Upper lobe of right lung (tissue), 1 donor: ENCODE measurements at regions not wholly inside any gene's neighbourhood (a gene's known extent, or its start where the extent isn't known, plus 50 kb on each side); places are given as distances from the start of the nearest gene placed in this dataset.

Source experiments
- ATAC-seq: fragments of 200-7000 bp; cut with Tn5 transposase; one replicate; pipeline ENCODE4 v1.9.1; 2020; ENCODE audit warnings: mild to moderate bottlenecking, moderate library complexity
- DNase-seq: peaks from one replicate; pipeline ENCODE4 v3.0.0-alpha.2; 2020
- H3K27ac ChIP-seq: fragments of 200-600 bp; one replicate; pipeline ENCODE4 v1.8.0; 2022
- H3K27me3 ChIP-seq: fragments of 200-600 bp; one replicate; pipeline ENCODE4 v1.8.0; 2022; ENCODE audit warnings: mild to moderate bottlenecking
- H3K36me3 ChIP-seq: fragments of 200-600 bp; one replicate; pipeline ENCODE4 v1.8.0; 2022
- H3K4me1 ChIP-seq: fragments of 200-600 bp; one replicate; pipeline ENCODE4 v1.8.0; 2022
- H3K4me3 ChIP-seq: fragments of 200-600 bp; one replicate; pipeline ENCODE4 v1.8.0; 2022; ENCODE audit warnings: mild to moderate bottlenecking
- H3K9me3 ChIP-seq: fragments of 200-600 bp; one replicate; pipeline ENCODE4 v1.8.0; 2022
- intact Hi-C: fragments of 100-400 bp; cut with DNase I; formaldehyde crosslinking; loops from one replicate; pipeline ENCODE4 v1.11.0; 2022
- TF ChIP-seq, protein P1 (sequence below): fragments of 200-600 bp; IDR thresholded peaks from one replicate; pipeline ENCODE4 v1.8.0; 2022; ENCODE audit warnings: antibody characterized with exemption
- donor health status: DM: no; HTN: yes; CAD: no; lungs with severe emphysema.

DNA sequence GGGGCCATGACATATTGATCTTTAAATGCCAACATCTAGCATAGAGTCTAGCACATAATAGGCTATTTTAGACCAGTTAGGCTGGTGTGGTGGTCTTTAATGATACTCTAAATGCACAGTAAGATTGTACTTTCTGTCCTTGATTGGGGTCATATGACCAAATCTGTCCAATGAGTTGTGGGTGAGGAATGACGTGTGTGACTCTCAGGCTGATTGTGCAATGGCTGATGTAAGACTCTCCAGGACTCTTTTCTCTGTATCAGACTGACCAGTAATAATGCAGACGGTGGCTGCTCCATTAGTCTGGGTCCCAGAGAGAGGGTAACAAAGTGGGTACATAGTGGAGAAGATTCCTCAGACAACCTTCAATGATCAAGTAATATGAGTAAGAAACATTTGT, 541.6 kb upstream of the CAMK1G start:
- intact Hi-C loops: no loop called here
- no peak for ATAC-seq
- no peak overlapping the region for H3K27ac ChIP-seq
- H3K9me3 ChIP-seq: no peaks in the 10 kb centered on the region
- no peaks in the 10 kb centered on the region for H3K36me3 ChIP-seq
- DNase-seq: no peak
- H3K4me3 ChIP-seq: no peak overlapping the region
- peaks cover 2% of the 10 kb centered on the region for H3K4me1 ChIP-seq
- TF ChIP-seq, protein P1, sequence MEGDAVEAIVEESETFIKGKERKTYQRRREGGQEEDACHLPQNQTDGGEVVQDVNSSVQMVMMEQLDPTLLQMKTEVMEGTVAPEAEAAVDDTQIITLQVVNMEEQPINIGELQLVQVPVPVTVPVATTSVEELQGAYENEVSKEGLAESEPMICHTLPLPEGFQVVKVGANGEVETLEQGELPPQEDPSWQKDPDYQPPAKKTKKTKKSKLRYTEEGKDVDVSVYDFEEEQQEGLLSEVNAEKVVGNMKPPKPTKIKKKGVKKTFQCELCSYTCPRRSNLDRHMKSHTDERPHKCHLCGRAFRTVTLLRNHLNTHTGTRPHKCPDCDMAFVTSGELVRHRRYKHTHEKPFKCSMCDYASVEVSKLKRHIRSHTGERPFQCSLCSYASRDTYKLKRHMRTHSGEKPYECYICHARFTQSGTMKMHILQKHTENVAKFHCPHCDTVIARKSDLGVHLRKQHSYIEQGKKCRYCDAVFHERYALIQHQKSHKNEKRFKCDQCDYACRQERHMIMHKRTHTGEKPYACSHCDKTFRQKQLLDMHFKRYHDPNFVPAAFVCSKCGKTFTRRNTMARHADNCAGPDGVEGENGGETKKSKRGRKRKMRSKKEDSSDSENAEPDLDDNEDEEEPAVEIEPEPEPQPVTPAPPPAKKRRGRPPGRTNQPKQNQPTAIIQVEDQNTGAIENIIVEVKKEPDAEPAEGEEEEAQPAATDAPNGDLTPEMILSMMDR: no peak
- H3K27me3 ChIP-seq: no peaks in the 10 kb centered on the region

DNA sequence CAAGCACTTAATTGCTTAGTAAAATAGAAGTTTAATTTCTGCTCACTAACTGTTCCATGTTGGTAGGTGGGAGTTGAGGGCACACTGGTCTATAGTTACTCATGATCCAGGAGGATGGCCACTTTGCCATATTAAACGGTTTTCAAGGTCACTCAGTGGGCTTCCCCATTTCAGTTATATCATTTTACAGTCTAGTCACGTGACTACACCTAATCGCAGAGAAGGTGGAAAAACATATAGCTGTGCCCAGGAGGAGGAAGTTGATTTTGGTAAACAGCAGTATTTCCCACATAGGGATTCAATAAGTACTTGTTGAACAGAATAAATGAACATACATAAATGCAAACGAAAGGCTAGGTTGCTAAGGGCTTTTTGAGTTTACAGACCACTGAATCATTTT, 541.1 kb upstream of the CAMK1G start:
- Histone ChIP-seq H3K27ac (no peak overlapping the region), H3K4me1 (peaks cover 2% of the 10 kb centered on the region), H3K9me3 (no peaks in the 10 kb centered on the region), H3K4me3 (no peak overlapping the region), H3K36me3 (no peaks in the 10 kb centered on the region), H3K27me3 (no peaks in the 10 kb centered on the region)
- no peak for DNase-seq
- intact Hi-C loops: no loop called here
- no peak for ATAC-seq
- TF ChIP-seq, protein P1: no peak

DNA sequence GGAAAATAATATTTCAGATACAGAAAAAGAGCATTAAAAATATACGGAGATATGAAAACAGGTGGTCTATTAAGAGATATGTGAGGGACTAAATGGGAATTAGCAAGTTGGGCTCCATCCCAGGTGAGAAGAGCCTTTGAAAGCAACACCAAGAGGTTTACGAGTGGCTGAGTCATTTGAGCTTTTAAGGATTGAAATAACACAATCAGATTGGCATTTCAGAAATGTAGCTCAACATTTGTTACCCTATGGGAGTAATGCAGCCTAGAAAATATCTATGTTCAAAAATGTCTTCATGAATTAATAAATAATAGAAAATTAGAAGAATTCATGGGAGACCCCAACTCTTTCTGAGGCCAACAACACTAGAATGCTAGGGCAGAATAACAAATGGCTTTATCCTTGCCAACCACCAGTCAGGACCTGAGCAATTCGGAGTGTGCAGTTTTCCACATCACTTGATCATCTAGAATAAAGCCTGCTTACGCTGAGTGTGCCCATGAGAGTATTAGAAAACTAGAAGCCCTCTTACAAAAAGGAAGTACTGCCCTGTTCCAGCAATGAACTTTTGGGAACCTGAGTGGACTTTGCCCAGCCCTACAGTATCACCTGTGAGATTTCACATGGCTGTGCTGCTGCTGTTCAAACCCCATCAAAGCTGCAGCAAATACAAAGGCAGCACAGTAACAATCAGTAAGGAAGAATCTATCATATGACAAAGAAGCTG, 538.0 kb upstream of the CAMK1G start:
- TF ChIP-seq, protein P1: no peak
- intact Hi-C loops: no loop called here
- no peaks in the 10 kb centered on the region for H3K27me3 ChIP-seq
- DNase-seq (no peak), ATAC-seq (peak; percentile 82)
- H3K4me1 ChIP-seq: no peaks in the 10 kb centered on the region
- no peak overlapping the region for H3K4me3 ChIP-seq
- peak overlapping the region; percentile 48 for H3K27ac ChIP-seq
- no peaks in the 10 kb centered on the region for H3K36me3 ChIP-seq
- H3K9me3 ChIP-seq: no peaks in the 10 kb centered on the region

DNA sequence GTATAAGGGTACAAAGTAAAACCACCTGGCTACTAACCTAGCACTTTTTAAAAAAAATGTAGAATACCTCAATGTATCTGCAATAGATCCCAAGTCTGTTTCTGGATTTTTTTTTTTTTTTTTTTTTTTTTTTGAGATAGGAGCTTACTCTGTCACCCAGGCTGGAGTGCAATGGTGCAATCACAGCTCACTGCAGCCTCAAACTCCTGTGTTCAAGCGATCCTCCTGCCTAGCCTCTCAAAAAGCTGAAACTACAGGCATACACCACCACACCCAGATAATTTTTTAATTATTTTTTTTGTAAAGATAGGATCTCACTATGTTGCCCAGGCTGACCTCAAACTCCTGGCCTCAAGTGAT, 537.5 kb upstream of the CAMK1G start:
- Histone ChIP-seq H3K27me3 (no peaks in the 10 kb centered on the region), H3K4me1 (no peaks in the 10 kb centered on the region), H3K9me3 (no peaks in the 10 kb centered on the region), H3K4me3 (no peak overlapping the region), H3K36me3 (no peaks in the 10 kb centered on the region), H3K27ac (no peak overlapping the region)
- DNase-seq (no peak), ATAC-seq (no peak)
- TF ChIP-seq, protein P1: no peak
- intact Hi-C loops: no loop called here

DNA sequence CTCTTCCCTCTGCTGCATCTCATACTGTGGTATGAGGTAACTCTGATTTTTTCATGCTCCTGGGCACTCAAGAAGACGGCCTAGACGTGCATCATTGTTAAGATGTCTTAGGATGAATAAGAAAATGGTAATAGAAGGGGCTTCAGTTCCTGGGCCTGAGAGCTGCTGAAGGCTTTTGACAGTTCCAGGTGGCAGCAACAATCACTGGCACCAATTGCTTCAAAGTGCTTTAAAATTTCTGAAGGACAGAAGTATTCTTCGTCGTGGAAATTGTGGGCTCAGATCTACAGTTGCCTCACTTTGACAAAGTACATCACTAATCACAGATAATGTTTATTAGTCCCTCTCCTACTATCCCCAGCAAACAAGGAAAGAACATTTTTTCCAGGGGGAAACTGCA, 536.6 kb upstream of the CAMK1G start:
- H3K36me3 ChIP-seq: no peaks in the 10 kb centered on the region
- H3K9me3 ChIP-seq: no peaks in the 10 kb centered on the region
- intact Hi-C loops: no loop called here
- no peak for DNase-seq
- H3K4me3 ChIP-seq: no peak overlapping the region
- no peaks in the 10 kb centered on the region for H3K27me3 ChIP-seq
- TF ChIP-seq, protein P1: no peak
- H3K27ac ChIP-seq: no peak overlapping the region
- no peaks in the 10 kb centered on the region for H3K4me1 ChIP-seq
- ATAC-seq: no peak
